IMR-90 (cell line): ENCODE measurements at regions not wholly inside any gene's neighbourhood (a gene's known extent, or its start where the extent isn't known, plus 50 kb on each side); places are given as distances from the start of the nearest gene placed in this dataset.

Experiments used
- POLR2A ChIP-seq: IDR thresholded peaks from 2 replicates; pipeline ENCODE4 v1.6.1; 2012; ENCODE audit warnings: mild to moderate bottlenecking, low read depth, low read length
- TF ChIP-seq, protein P1 (sequence below): conservative IDR thresholded peaks from 2 replicates; pipeline ENCODE4 v1.5.1; 2012; ENCODE audit warnings: mild to moderate bottlenecking, low read depth, low read length, improper control_type of control experiment

- no peak for TF ChIP-seq POLR2A
- TF ChIP-seq, protein P1, sequence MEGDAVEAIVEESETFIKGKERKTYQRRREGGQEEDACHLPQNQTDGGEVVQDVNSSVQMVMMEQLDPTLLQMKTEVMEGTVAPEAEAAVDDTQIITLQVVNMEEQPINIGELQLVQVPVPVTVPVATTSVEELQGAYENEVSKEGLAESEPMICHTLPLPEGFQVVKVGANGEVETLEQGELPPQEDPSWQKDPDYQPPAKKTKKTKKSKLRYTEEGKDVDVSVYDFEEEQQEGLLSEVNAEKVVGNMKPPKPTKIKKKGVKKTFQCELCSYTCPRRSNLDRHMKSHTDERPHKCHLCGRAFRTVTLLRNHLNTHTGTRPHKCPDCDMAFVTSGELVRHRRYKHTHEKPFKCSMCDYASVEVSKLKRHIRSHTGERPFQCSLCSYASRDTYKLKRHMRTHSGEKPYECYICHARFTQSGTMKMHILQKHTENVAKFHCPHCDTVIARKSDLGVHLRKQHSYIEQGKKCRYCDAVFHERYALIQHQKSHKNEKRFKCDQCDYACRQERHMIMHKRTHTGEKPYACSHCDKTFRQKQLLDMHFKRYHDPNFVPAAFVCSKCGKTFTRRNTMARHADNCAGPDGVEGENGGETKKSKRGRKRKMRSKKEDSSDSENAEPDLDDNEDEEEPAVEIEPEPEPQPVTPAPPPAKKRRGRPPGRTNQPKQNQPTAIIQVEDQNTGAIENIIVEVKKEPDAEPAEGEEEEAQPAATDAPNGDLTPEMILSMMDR = no peak
Measured at GRCh38 chr14:61150851-61151250, 130.3 kb downstream of the TMEM30B start.
